Lower lobe of right lung (tissue), 2 donors: ENCODE measurements at regions not wholly inside any gene's neighbourhood (a gene's known extent, or its start where the extent isn't known, plus 50 kb on each side); places are given as distances from the start of the nearest gene placed in this dataset.
A peak's percentile ranks its signal among the peaks of the same experiment; 100 is the strongest.
"Not testable (repeated sequence)": the region's sequence is repeated elsewhere in the genome, so short reads cannot be mapped to it uniquely, and the experiment has no call there.

Experiments
- ATAC-seq, 2 donors: fragments of 200-7000 bp; cut with Tn5 transposase; one replicate each; pipeline ENCODE4 v1.9.1; 2020 to 2022; ENCODE audit warnings: mild to moderate bottlenecking in 2 of 2, moderate library complexity in 2 of 2
- DNase-seq: peaks from one replicate; pipeline ENCODE4 v3.0.0-alpha.2; 2020
- H3K27ac ChIP-seq: fragments of 200-600 bp; one replicate; pipeline ENCODE4 v1.8.0; 2022
- H3K27me3 ChIP-seq: fragments of 200-600 bp; one replicate; pipeline ENCODE4 v1.8.0; 2022; ENCODE audit warnings: low read depth
- H3K36me3 ChIP-seq: fragments of 200-600 bp; one replicate; pipeline ENCODE4 v1.8.0; 2022; ENCODE audit warnings: mild to moderate bottlenecking
- H3K4me1 ChIP-seq: fragments of 200-600 bp; one replicate; pipeline ENCODE4 v1.8.0; 2022
- H3K4me3 ChIP-seq: fragments of 200-600 bp; one replicate; pipeline ENCODE4 v1.8.0; 2022; ENCODE audit warnings: mild to moderate bottlenecking
- H3K9me3 ChIP-seq: fragments of 200-600 bp; one replicate; pipeline ENCODE4 v1.8.0; 2022
- CTCF ChIP-seq: fragments of 200-600 bp; IDR thresholded peaks from one replicate; pipeline ENCODE4 v1.8.0; 2022; ENCODE audit warnings: antibody characterized with exemption, mild to moderate bottlenecking
- intact Hi-C: fragments of 100-400 bp; cut with DNase I; formaldehyde crosslinking; loops from one replicate; pipeline ENCODE4 v1.11.0; 2022
- donor health status: DM: no; HTN: yes; CAD: no; lungs with severe emphysema.

GRCh38 chr9:115340314-115340713 lies 222.4 kb upstream of the TNC start:
- H3K4me3 ChIP-seq: no peak overlapping the region
- TF ChIP-seq CTCF: no peak
- H3K27me3 ChIP-seq: no peaks in the 10 kb centered on the region
- ATAC-seq (peak in 1 of 2 donors; percentile 13), DNase-seq (no peak)
- intact Hi-C loops: no loop called here
- no peaks in the 10 kb centered on the region for H3K9me3 ChIP-seq
- H3K27ac ChIP-seq: no peak overlapping the region
- no peaks in the 10 kb centered on the region for H3K36me3 ChIP-seq
- H3K4me1 ChIP-seq: no peaks in the 10 kb centered on the region

GRCh38 chr9:115341426-115341825 lies 223.5 kb upstream of the TNC start:
- Histone ChIP-seq H3K36me3 (no peaks in the 10 kb centered on the region), H3K4me3 (no peak overlapping the region), H3K27ac (no peak overlapping the region), H3K4me1 (no peaks in the 10 kb centered on the region), H3K9me3 (no peaks in the 10 kb centered on the region), H3K27me3 (no peaks in the 10 kb centered on the region)
- ATAC-seq (no peak), DNase-seq (no peak)
- TF ChIP-seq CTCF: no peak
- intact Hi-C loops: no loop called here

GRCh38 chr9:115347776-115348175 lies 229.8 kb upstream of the TNC start:
- H3K9me3 ChIP-seq, intact Hi-C loops, DNase-seq: not testable (repeated sequence)

GRCh38 chr9:115348936-115349335 lies 231.0 kb upstream of the TNC start:
- H3K9me3 ChIP-seq, H3K27ac ChIP-seq, H3K4me3 ChIP-seq, H3K36me3 ChIP-seq, intact Hi-C loops, ATAC-seq, DNase-seq, H3K4me1 ChIP-seq, H3K27me3 ChIP-seq: not testable (repeated sequence)

More at GRCh38 chr9:115347776-115348175, 229.8 kb upstream of the TNC start:
- not testable (repeated sequence) for ATAC-seq, H3K4me3 ChIP-seq, H3K36me3 ChIP-seq, H3K27ac ChIP-seq, H3K27me3 ChIP-seq, H3K4me1 ChIP-seq

GRCh38 chr9:115349542-115349941 lies 231.6 kb upstream of the TNC start:
- Histone ChIP-seq H3K27me3 (no peaks in the 10 kb centered on the region), H3K27ac (no peak overlapping the region), H3K4me3 (no peak overlapping the region), H3K9me3 (no peaks in the 10 kb centered on the region), H3K36me3 (no peaks in the 10 kb centered on the region), H3K4me1 (no peaks in the 10 kb centered on the region)
- no peak for DNase-seq
- intact Hi-C loops: no loop called here
- no peak for TF ChIP-seq CTCF
- ATAC-seq: no peak

GRCh38 chr9:115350548-115350947 lies 232.6 kb upstream of the TNC start:
- no peak overlapping the region for H3K4me3 ChIP-seq
- no peaks in the 10 kb centered on the region for H3K36me3 ChIP-seq
- no peak for TF ChIP-seq CTCF
- no peaks in the 10 kb centered on the region for H3K27me3 ChIP-seq
- no peak for DNase-seq
- no peak overlapping the region for H3K27ac ChIP-seq
- intact Hi-C loops: no loop called here
- H3K9me3 ChIP-seq: no peaks in the 10 kb centered on the region
- H3K4me1 ChIP-seq: no peaks in the 10 kb centered on the region
- ATAC-seq: no peak

GRCh38 chr9:115353681-115354080 lies 235.7 kb upstream of the TNC start:
- ATAC-seq: no peak
- TF ChIP-seq CTCF: no peak
- no peaks in the 10 kb centered on the region for H3K9me3 ChIP-seq
- no peak overlapping the region for H3K4me3 ChIP-seq
- no peak overlapping the region for H3K27ac ChIP-seq
- no peaks in the 10 kb centered on the region for H3K36me3 ChIP-seq
- DNase-seq: no peak
- no peaks in the 10 kb centered on the region for H3K27me3 ChIP-seq
- intact Hi-C loops: no loop called here
- H3K4me1 ChIP-seq: no peaks in the 10 kb centered on the region
